DOHH2 (cell line): ENCODE measurements at regions not wholly inside any gene's neighbourhood (a gene's known extent, or its start where the extent isn't known, plus 50 kb on each side); places are given as distances from the start of the nearest gene placed in this dataset.

ENCODE experiments used
- H3F3A ChIP-seq: fragments of 200-600 bp; sonication (generic), shearing (Covaris generic); 2 replicates; pipeline ENCODE4 v1.6.0; 2016; ENCODE audit warnings: antibody characterized with exemption, mild to moderate bottlenecking; ENCODE audit not compliant: control insufficient read depth, insufficient read depth
- H3K27ac ChIP-seq: fragments of 200-600 bp; sonication (generic); 2 replicates; pipeline ENCODE4 v1.5.1; 2014; ENCODE audit warnings: low read depth, mild to moderate bottlenecking, low read length, moderate library complexity
- H3K27me3 ChIP-seq: fragments of 200-600 bp; sonication (generic); 2 replicates; pipeline ENCODE4 v1.6.1; 2014; ENCODE audit warnings: mild to moderate bottlenecking, low read length, mixed read lengths; ENCODE audit not compliant: control insufficient read depth
- H3K36me3 ChIP-seq: fragments of 200-600 bp; sonication (generic); 2 replicates; pipeline ENCODE4 v1.6.1; 2014; ENCODE audit warnings: mild to moderate bottlenecking, low read length, moderate library complexity, mixed read lengths; ENCODE audit not compliant: control insufficient read depth
- H3K4me1 ChIP-seq: fragments of 200-600 bp; sonication (generic); 2 replicates; pipeline ENCODE4 v1.6.1; 2014; ENCODE audit warnings: mild to moderate bottlenecking, low read length, mixed read lengths; ENCODE audit not compliant: control insufficient read depth
- H3K4me2 ChIP-seq: fragments of 200-600 bp; sonication (generic); 2 replicates; pipeline ENCODE4 v1.6.0; 2014; ENCODE audit warnings: mild to moderate bottlenecking, low read length, moderate library complexity
- H3K4me3 ChIP-seq: fragments of 200-600 bp; sonication (generic); 2 replicates; pipeline ENCODE4 v1.5.1; 2014; ENCODE audit warnings: mild to moderate bottlenecking, low read length, mixed read lengths
- H3K79me2 ChIP-seq: fragments of 200-600 bp; sonication (generic); 2 replicates; pipeline ENCODE4 v1.6.1; 2014; ENCODE audit warnings: mild to moderate bottlenecking, low read length, mixed read lengths; ENCODE audit not compliant: control insufficient read depth
- H3K9me2 ChIP-seq: fragments of 200-600 bp; sonication (generic); replicated peaks from 2 replicates; pipeline ENCODE4 v1.6.1; 2014; ENCODE audit warnings: mild to moderate bottlenecking, low read length, mixed read lengths; ENCODE audit not compliant: control insufficient read depth
- H3K9me3 ChIP-seq: fragments of 200-600 bp; sonication (generic); 2 replicates; pipeline ENCODE4 v1.6.1; 2014; ENCODE audit warnings: antibody characterized with exemption, low read length, mixed read lengths; ENCODE audit not compliant: control insufficient read depth, insufficient read depth
- H4K20me1 ChIP-seq: fragments of 200-600 bp; sonication (generic); 2 replicates; pipeline ENCODE4 v1.6.0; 2014; ENCODE audit warnings: low read depth, mild to moderate bottlenecking, antibody characterized with exemption, low read length, moderate library complexity; ENCODE audit not compliant: control insufficient read depth, insufficient read depth
- CTCF ChIP-seq: fragments of 200-600 bp; sonication (generic); IDR thresholded peaks from one replicate; pipeline ENCODE4 v1.5.1; 2014; ENCODE audit warnings: antibody characterized with exemption, mild to moderate bottlenecking, low read depth, low read length; ENCODE audit not compliant: poor library complexity, severe bottlenecking
- EZH2phosphoT487 ChIP-seq: fragments of 200-600 bp; sonication (generic); IDR thresholded peaks from 2 replicates; pipeline ENCODE4 v1.6.1; 2017; ENCODE audit warnings: borderline replicate concordance, mild to moderate bottlenecking, antibody characterized with exemption, low read length, moderate library complexity, mixed read lengths

- 0 out of 2 replicates have a peak, but pooled peaks cover 5% of the 10 kb centered on the region for H3F3A ChIP-seq
- no peaks in the 10 kb centered on the region for H3K27me3 ChIP-seq
- no peaks in the 10 kb centered on the region for H3K36me3 ChIP-seq
- H3K79me2 ChIP-seq: no peaks in the 10 kb centered on the region
- no peaks in the 10 kb centered on the region for H4K20me1 ChIP-seq
- H3K9me3 ChIP-seq: peaks cover 9% of the 10 kb centered on the region; the same call in 1 of the 2 replicates
- H3K4me3 ChIP-seq: no peak overlapping the region
- H3K9me2 ChIP-seq: no peaks in the 10 kb centered on the region
- peaks cover 54% of the 10 kb centered on the region for H3K4me1 ChIP-seq
- TF ChIP-seq EZH2phosphoT487: no peak
- no peak for TF ChIP-seq CTCF
- H3K27ac ChIP-seq: no peak overlapping the region
- H3K4me2 ChIP-seq: no peak overlapping the region
Measured at GRCh38 chr2:64908406-64908805, 80.8 kb upstream of the SLC1A4 start.

- Histone ChIP-seq H3F3A (peaks cover 12% of the 10 kb centered on the region), H4K20me1 (no peaks in the 10 kb centered on the region), H3K4me1 (peaks cover 55% of the 10 kb centered on the region), H3K9me3 (peaks cover 7% of the 10 kb centered on the region; the same call in 1 of the 2 replicates), H3K9me2 (no peaks in the 10 kb centered on the region), H3K36me3 (no peaks in the 10 kb centered on the region), H3K27ac (no peak overlapping the region), H3K79me2 (no peaks in the 10 kb centered on the region), H3K4me3 (no peak overlapping the region), H3K27me3 (no peaks in the 10 kb centered on the region), H3K4me2 (no peak overlapping the region)
- TF ChIP-seq EZH2phosphoT487 (no peak), CTCF (no peak)
Measured at GRCh38 chr2:64910523-64910922, 78.7 kb upstream of the SLC1A4 start.

- peaks cover 2% of the 10 kb centered on the region; the same call in 1 of the 2 replicates for H3K9me3 ChIP-seq
- H4K20me1 ChIP-seq: no peaks in the 10 kb centered on the region
- no peaks in the 10 kb centered on the region for H3K36me3 ChIP-seq
- no peak overlapping the region for H3K27ac ChIP-seq
- TF ChIP-seq EZH2phosphoT487: no peak
- TF ChIP-seq CTCF: no peak
- H3K9me2 ChIP-seq: no peaks in the 10 kb centered on the region
- H3K4me1 ChIP-seq: peaks cover 55% of the 10 kb centered on the region
- no peaks in the 10 kb centered on the region for H3K27me3 ChIP-seq
- peaks cover 17% of the 10 kb centered on the region for H3F3A ChIP-seq
- no peak overlapping the region for H3K4me3 ChIP-seq
- H3K4me2 ChIP-seq: no peak overlapping the region
- H3K79me2 ChIP-seq: no peaks in the 10 kb centered on the region
Measured at GRCh38 chr2:64910972-64911433, 78.2 kb upstream of the SLC1A4 start.
